ENCODE measurements at regions not wholly inside any gene's neighbourhood (a gene's known extent, or its start where the extent isn't known, plus 50 kb on each side); places are given as distances from the start of the nearest gene placed in this dataset.
"Not testable (repeated sequence)": the region's sequence is repeated elsewhere in the genome, so short reads cannot be mapped to it uniquely, and the experiment has no call there.

- ATAC-seq; DNase-seq; intact Hi-C loops (cut with micrococcal nuclease): not testable (repeated sequence)
These were observed 931.7 kb upstream of the ATXN7L3B start for GRCh38 chr12:73605925-73606324.

- intact Hi-C loops (cut with micrococcal nuclease), result no loop called here
- ATAC-seq (no peak), DNase-seq (no peak)
These were observed 925.1 kb upstream of the ATXN7L3B start for GRCh38 chr12:73612551-73612950.

GRCh38 chr12:73623421-73623820 is 914.2 kb upstream of the ATXN7L3B start:
- intact Hi-C loops (cut with micrococcal nuclease), result no loop called here
- ATAC-seq, result no peak
- no peak for DNase-seq

- ATAC-seq (no peak), DNase-seq (no peak)
- intact Hi-C loops (cut with micrococcal nuclease), result no loop called here
These were observed 912.4 kb upstream of the ATXN7L3B start for GRCh38 chr12:73625226-73625625.

GRCh38 chr12:73629171-73629570 is 908.5 kb upstream of the ATXN7L3B start:
- ATAC-seq, result no peak
- no peak for DNase-seq
- intact Hi-C loops (cut with micrococcal nuclease), result no loop called here

GRCh38 chr12:73629893-73630831 is 907.5 kb upstream of the ATXN7L3B start:
- ATAC-seq (no peak), DNase-seq (no peak)
- intact Hi-C loops (cut with micrococcal nuclease), result no loop called here

- intact Hi-C loops (cut with micrococcal nuclease), result no loop called here
- ATAC-seq, result no peak
- no peak for DNase-seq
These were observed 905.4 kb upstream of the ATXN7L3B start for GRCh38 chr12:73632191-73632590.

- no peak for ATAC-seq
- DNase-seq, result no peak
- intact Hi-C loops (cut with micrococcal nuclease), result no loop called here
These were observed 905.0 kb upstream of the ATXN7L3B start for GRCh38 chr12:73632661-73633060.

GRCh38 chr12:73639397-73639796 is 898.2 kb upstream of the ATXN7L3B start:
- ATAC-seq; intact Hi-C loops (cut with micrococcal nuclease): not testable (repeated sequence)

GRCh38 chr12:73656375-73656774 is 881.3 kb upstream of the ATXN7L3B start:
- intact Hi-C loops (cut with micrococcal nuclease), result no loop called here
- DNase-seq, result no peak
- no peak for ATAC-seq

More at GRCh38 chr12:73639397-73639796, 898.2 kb upstream of the ATXN7L3B start:
- not testable (repeated sequence) for DNase-seq

GRCh38 chr12:73659802-73660201 is 877.8 kb upstream of the ATXN7L3B start:
- intact Hi-C loops (cut with micrococcal nuclease), result no loop called here
- ATAC-seq (no peak), DNase-seq (no peak)

GRCh38 chr12:73665193-73665592 is 872.4 kb upstream of the ATXN7L3B start:
- DNase-seq (no peak), ATAC-seq (no peak)
- intact Hi-C loops (cut with micrococcal nuclease), result no loop called here

- intact Hi-C loops (cut with micrococcal nuclease), result not testable (repeated sequence)
These were observed 866.1 kb upstream of the ATXN7L3B start for GRCh38 chr12:73671550-73671949.

GRCh38 chr12:73677520-73678291 is 859.9 kb upstream of the ATXN7L3B start:
- intact Hi-C loops (cut with micrococcal nuclease), result no loop called here
- no peak for DNase-seq
- ATAC-seq, result no peak

More at GRCh38 chr12:73671550-73671949, 866.1 kb upstream of the ATXN7L3B start:
- not testable (repeated sequence) for DNase-seq, ATAC-seq

GRCh38 chr12:73678335-73678734 is 859.3 kb upstream of the ATXN7L3B start:
- ATAC-seq, result no peak
- no peak for DNase-seq
- intact Hi-C loops (cut with micrococcal nuclease), result no loop called here

- DNase-seq, result no peak
- intact Hi-C loops (cut with micrococcal nuclease), result no loop called here
- no peak for ATAC-seq
These were observed 838.3 kb upstream of the ATXN7L3B start for GRCh38 chr12:73699318-73699717.

- ATAC-seq (no peak), DNase-seq (no peak)
- intact Hi-C loops (cut with micrococcal nuclease), result no loop called here
These were observed 823.0 kb upstream of the ATXN7L3B start for GRCh38 chr12:73714655-73715054.

GRCh38 chr12:73716143-73716542 is 821.5 kb upstream of the ATXN7L3B start:
- ATAC-seq; DNase-seq; intact Hi-C loops (cut with micrococcal nuclease): not testable (repeated sequence)

GRCh38 chr12:73719223-73719622 is 818.4 kb upstream of the ATXN7L3B start:
- DNase-seq, result no peak
- intact Hi-C loops (cut with micrococcal nuclease), result no loop called here
- no peak for ATAC-seq

- intact Hi-C loops (cut with micrococcal nuclease), result no loop called here
- DNase-seq (no peak), ATAC-seq (no peak)
These were observed 810.8 kb upstream of the ATXN7L3B start for GRCh38 chr12:73726881-73727280.
